ENCODE measurements at regions not wholly inside any gene's neighbourhood (a gene's known extent, or its start where the extent isn't known, plus 50 kb on each side); places are given as distances from the start of the nearest gene placed in this dataset.

DNA sequence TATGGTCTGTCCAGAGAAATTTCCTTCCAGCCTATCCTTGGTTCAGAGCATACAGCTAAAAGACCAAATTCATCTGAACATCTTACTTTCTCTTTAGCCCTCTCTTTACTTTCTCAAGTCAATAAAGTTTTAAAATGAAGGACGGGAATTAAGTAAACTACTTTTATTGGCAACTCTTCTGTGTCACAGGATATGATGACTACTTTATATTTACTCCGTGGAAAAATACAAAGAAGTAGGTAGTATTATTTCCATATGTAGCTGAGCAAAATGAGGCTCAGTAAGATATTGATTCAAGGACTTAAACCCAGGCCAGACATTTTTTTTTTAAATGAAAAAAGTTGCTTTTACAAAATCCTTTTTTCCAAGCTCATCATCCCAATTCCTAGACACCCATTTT lies 151.2 kb upstream of the DPYD start:
- no peak for DNase-seq (ENCODE audit: low read depth)

DNA sequence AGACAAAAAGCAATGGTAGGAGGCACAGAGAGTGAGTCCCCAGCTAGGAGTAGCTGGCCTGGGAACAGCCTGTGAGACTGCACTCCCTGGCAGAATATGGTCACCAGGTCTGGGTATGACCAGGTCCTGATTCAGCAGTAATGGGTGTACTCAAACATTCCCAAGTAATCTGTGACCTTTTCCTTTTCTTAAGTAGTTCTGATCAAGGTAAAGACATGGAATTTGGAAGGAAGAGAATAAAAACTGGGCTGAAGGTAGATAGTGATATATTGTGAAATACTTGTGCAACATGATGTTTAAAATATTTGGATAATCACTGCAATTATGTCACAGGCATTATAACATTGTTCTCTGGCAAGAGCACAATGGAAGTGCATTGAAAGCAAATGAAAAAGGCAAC lies 147.2 kb upstream of the DPYD start:
- DNase-seq (ENCODE audit: low read depth), result no peak

- no peak for DNase-seq (ENCODE audit: low read depth)
Measured at GRCh38 chr1:98066911-98067310, 146.1 kb upstream of the DPYD start.

GRCh38 chr1:98059620-98060019 lies 138.8 kb upstream of the DPYD start:
- no peak for DNase-seq (ENCODE audit: low read depth)

DNA sequence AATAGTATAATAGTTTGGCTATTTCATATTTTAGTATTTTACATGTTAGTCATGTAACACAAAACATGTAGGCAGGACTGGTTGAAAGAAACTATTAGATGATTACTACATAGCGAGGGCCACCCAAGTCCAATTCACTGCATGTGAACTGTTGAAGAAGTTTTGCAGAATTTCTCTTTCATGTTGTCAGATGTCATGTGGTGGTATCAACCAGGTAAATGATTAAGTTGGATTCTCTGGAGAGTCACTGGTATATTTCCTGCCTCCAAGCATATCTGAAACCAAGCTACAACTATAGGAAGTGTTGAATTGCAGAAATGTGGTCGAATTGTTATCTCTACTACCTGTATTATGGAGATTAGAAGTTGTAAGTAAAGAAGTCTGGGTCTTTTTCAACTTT lies 137.8 kb upstream of the DPYD start:
- no peak for DNase-seq (ENCODE audit: low read depth)

DNA sequence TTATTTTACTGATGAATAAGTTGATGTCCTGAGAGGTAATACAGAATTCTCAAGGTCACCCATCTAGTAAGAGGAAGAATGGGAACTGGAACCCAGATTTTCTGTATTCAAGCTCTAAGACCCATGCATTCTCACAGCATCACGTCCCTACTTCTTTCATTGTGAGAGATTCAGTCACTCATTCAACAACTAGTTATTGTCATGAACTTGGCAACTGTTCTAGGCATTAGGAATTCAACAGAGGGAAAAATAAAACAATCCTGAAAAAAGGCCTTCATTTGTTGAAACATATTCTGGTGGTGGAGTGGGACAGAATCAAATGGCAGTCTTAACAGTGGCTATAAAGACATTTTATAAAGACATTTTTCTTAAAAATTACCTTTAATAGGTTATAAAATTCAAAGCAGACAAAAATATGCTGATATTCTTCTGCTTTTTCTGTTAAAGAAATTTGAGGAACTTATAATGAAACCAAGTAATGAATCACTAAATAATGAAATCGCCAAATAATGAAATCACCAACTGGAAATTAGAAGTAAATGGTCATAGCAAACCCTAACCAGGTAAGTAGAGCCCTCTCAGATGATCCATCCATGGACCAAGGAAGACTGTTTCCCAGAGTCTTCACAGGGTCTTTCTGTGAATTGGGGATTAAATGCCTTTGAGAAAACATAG lies 136.5 kb upstream of the DPYD start:
- no peak for DNase-seq (ENCODE audit: low read depth)

DNA sequence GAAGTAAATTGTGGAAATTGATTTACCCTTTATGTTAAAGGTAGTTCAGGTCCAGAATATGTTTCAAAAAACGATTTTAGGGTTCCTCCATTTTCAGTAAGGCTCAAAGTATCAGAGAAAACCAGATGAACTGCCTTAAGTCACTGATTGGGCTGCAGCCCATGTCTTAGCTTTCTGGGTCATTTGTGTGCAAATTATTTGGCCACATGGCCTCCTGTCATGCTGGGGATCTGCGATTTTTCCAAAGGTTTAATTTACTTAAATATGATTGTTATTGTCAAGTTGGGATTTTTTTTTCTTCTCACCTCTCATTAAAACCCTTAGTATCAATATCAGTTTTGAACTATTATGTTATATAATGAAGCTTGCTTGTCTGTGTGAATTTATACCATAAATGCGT lies 135.9 kb upstream of the DPYD start:
- DNase-seq (ENCODE audit: low read depth), result no peak

DNA sequence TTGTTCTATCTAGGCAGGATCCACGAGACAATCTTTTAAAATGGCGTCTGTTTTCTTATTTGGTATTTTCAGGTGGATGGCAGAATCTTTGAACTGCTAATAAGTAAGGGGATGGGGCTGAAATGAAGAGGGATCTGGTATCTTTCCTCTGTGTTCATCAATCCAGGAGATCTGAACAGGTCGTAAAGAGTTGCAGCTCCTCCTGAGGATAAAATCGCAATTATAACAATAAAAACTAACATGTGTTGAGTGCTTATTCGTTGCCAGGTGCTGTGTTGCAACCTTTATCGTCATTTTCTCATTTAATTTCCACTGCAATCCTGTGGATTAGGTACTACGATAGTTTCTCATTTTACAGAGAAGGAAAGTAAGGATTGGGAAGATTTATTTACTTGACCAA lies 134.6 kb upstream of the DPYD start:
- no peak for DNase-seq (ENCODE audit: low read depth)

- no peak for DNase-seq (ENCODE audit: low read depth)
Measured at GRCh38 chr1:98054786-98055185, 134.0 kb upstream of the DPYD start.

DNA sequence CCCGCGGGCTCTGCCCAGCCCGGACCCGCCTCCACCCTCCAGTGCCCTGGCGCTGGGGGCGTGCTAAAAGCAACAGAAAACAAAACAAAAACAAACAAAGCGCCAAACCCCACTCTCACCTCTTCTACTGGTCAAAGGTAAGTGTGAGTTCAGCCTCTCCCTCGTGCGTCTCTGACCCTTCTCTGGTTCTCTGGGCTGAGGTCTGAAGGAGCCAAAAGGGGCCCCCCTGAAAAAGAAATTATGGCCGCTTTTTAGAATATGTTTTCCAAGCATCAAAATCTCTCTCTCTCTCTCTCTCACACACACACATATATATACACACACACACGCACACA lies 133.5 kb upstream of the DPYD start:
- DNase-seq (ENCODE audit: low read depth), result no peak

DNA sequence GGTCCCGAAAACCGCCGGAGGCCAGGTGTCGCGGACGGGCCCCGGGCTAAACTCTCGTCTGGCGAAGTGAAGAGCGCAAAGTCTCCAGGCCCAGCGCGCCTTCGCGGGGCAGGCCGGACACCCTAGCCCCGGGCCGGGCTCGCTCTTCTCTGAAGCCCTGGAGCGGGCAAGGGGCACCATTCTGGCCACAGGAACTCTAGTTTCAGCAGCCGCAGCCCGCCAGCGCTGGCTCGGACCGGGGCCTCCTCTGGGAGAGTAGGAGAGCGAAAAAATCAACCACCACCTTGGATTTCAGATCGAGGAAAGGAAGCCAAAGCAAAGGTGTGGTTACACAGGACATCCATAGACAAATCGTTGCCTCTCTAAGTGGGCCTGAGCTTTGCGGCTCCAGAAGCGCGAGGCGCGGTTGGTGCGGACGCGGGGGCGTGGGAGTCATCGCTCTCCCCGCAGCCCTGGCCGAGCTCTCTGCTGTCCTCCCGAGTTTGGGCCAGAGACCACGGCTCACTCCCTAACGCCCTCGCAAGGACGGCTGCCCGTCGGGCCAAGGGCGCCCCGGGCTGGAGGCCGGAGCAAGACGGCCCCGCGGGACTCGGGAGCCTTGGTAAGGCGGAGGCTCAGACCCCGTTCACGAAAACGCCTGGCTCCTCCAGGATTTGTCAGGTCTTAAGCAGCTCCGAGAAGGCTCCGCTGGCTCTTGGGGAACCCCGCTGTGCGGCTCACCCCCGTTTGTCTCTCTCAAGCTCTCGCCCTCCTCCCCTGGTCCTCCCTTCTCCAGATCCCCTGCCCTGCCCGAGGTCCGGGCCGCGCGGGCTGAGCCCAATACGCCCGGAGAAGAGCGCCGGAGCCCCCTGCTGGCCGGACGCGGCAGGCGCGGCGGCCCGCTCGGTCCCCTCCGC lies 132.9 kb upstream of the DPYD start:
- no peak for DNase-seq (ENCODE audit: low read depth)

- DNase-seq (ENCODE audit: low read depth), result peak; percentile 52
Measured at GRCh38 chr1:98051065-98051675, 130.3 kb upstream of the DPYD start.

- DNase-seq (ENCODE audit: low read depth), result no peak
Measured at GRCh38 chr1:98049370-98050135, 128.7 kb upstream of the DPYD start.

GRCh38 chr1:98048751-98049325 lies 128.0 kb upstream of the DPYD start:
- no peak for DNase-seq (ENCODE audit: low read depth)

DNA sequence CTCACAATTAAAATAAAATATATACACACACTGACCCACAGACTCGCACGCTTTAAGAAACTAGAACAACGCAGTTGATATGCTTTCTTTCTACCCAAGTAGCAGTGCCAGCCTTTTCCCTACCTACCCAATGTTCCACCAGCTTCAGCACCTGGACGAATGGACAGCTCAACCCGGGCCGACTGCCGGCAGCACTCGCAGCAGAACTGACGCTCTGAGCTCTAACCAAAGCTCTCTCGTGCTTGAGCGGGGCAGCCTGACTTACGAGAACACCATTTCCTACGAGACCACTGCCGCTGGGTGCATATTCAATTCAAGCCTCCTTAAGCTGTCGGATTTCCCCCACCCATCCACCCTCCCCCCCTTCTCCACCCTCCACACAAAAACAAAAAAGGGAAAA lies 127.4 kb upstream of the DPYD start:
- DNase-seq (ENCODE audit: low read depth), result peak; percentile 42

GRCh38 chr1:98047171-98047570 lies 126.3 kb upstream of the DPYD start:
- DNase-seq (ENCODE audit: low read depth), result no peak

DNA sequence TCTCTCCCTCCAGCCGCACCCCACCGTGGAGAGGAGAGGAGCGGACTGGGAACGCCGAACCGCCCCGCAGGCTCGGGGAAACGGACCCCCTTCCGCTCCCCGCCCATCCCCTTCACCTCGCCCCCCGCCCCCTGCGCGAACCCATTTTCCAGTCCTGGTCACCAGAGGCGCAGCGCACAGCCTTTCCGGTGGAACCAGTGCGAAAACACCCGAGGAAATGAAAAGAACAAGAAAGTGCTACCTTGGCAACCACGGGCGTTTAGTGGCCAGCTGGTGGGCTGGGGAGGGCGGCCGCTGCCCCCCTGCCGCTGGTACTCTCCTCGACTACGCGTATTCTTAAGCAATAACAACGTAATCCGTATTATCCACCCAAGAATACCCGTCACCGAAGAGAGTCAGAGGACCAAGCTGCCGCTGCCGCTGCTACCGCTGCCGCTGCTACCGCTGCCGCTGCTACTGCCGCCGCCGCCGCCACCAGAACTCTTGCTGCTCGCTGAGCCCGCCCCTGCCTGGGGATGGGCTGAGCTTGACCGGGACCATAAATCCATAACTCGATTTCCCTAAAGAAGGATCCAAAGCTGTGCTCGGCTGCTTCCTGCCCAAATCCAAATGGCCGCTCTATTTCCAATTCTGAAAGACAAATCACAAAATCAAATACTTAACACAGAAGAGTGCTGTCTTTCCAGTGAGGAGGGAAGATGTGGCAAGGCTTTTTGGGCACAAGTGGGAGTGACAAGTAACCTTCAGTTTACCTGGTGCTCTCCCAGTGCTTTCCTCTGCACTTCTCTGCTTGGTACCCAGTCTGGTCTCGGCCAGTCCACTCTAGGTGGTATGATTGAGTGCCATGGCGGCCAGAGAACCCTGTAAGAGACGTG lies 125.2 kb upstream of the DPYD start:
- no peak for DNase-seq (ENCODE audit: low read depth)

GRCh38 chr1:98045211-98045766 lies 124.5 kb upstream of the DPYD start:
- DNase-seq (ENCODE audit: low read depth), result no peak

- no peak for DNase-seq (ENCODE audit: low read depth)
Measured at GRCh38 chr1:98044766-98045165, 123.9 kb upstream of the DPYD start.

- DNase-seq (ENCODE audit: low read depth), result no peak
Measured at GRCh38 chr1:98044071-98044697, 123.3 kb upstream of the DPYD start.
